ENCODE measurements at regions not wholly inside any gene's neighbourhood (a gene's known extent, or its start where the extent isn't known, plus 50 kb on each side); places are given as distances from the start of the nearest gene placed in this dataset.
A peak's percentile ranks its signal among the peaks of the same experiment; 100 is the strongest.

DNA sequence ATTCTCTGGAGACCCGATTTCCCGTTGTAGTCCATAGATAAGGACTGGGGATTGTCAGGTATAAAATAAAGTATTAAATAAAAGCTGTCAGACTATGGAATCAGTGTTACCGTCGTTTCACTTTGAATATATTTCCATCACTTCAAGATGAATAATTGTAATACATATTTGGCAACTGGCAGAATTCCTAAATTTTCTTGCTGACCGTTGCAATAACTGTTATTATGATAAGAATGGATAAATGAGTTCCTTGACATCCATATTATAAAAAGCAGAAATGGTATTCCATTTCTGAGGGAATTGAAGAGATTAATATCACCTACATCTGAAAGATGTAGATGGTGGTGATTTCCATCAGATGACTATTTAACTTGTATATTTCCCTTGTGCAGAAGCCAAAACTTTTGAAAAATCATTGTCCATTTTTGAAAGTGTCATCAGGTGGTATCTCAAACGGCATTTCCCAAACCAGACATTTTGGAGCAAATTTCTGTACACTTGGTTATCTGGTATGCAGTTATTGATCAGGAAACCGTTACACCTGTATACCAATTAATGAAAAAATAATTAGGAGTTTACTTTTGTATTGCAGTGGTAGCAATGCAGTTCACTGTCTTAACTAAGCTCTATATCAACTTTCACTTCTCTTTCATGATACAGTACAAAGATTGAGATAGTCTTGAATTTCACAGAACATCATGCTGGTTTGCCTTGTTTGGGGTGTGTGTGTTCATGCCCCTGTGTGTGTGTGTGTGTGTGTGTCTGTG lies 878.5 kb downstream of the PCDH18 start:
- no peak for DNase-seq (ENCODE audit: insufficient read length, low spot score)
- TF ChIP-seq SPI1 (IDR thresholded peaks at IDR 0.05; ENCODE audit: low read depth, low read length) (no peak), POLR2AphosphoS5 (IDR thresholded peaks at IDR 0.05; ENCODE audit: low read depth, low read length) (no peak)
- no peak for FAIRE-seq

GRCh38 chr4:136651932-136652331 lies 880.4 kb downstream of the PCDH18 start:
- DNase-seq (ENCODE audit: insufficient read length, low spot score) (no peak), FAIRE-seq (no peak)
- TF ChIP-seq SPI1 (IDR thresholded peaks at IDR 0.05; ENCODE audit: low read depth, low read length) (no peak), PAX5 (IDR thresholded peaks at IDR 0.05; ENCODE audit: insufficient read depth, low read length, severe bottlenecking) (no peak), POLR2AphosphoS5 (IDR thresholded peaks at IDR 0.05; ENCODE audit: low read depth, low read length) (no peak), POLR2A (IDR thresholded peaks at IDR 0.05; ENCODE audit: low read depth, low read length) (no peak), POU2F2 (IDR thresholded peaks at IDR 0.05; ENCODE audit: low read depth, low read length) (no peak), TAF1 (IDR thresholded peaks at IDR 0.05; ENCODE audit: low read depth, low read length) (no peak)

- FAIRE-seq (no peak), DNase-seq (ENCODE audit: insufficient read length, low spot score) (no peak)
Measured at GRCh38 chr4:136651278-136651667, 881.0 kb downstream of the PCDH18 start.

GRCh38 chr4:136650541-136651277 lies 881.6 kb downstream of the PCDH18 start:
- TF ChIP-seq TAF1 (IDR thresholded peaks at IDR 0.05; ENCODE audit: low read depth, low read length) (no peak), POLR2A (IDR thresholded peaks at IDR 0.05; ENCODE audit: low read depth, low read length) (no peak), POLR2AphosphoS5 (IDR thresholded peaks at IDR 0.05; ENCODE audit: low read depth, low read length) (no peak), POU2F2 (IDR thresholded peaks at IDR 0.05; ENCODE audit: low read depth, low read length) (no peak), PAX5 (IDR thresholded peaks at IDR 0.05; ENCODE audit: insufficient read depth, low read length, severe bottlenecking) (no peak), SPI1 (IDR thresholded peaks at IDR 0.05; ENCODE audit: low read depth, low read length) (no peak)
- no peak for FAIRE-seq
- DNase-seq (ENCODE audit: insufficient read length, low spot score) = no peak

More at GRCh38 chr4:136651278-136651667, 881.0 kb downstream of the PCDH18 start:
- no peak for TF ChIP-seq POLR2A (IDR thresholded peaks at IDR 0.05; ENCODE audit: low read depth, low read length)
- TF ChIP-seq PAX5 (IDR thresholded peaks at IDR 0.05; ENCODE audit: insufficient read depth, low read length, severe bottlenecking) = no peak
- no peak for TF ChIP-seq POU2F2 (IDR thresholded peaks at IDR 0.05; ENCODE audit: low read depth, low read length)
- TF ChIP-seq SPI1 (IDR thresholded peaks at IDR 0.05; ENCODE audit: low read depth, low read length) = no peak
- TF ChIP-seq POLR2AphosphoS5 (IDR thresholded peaks at IDR 0.05; ENCODE audit: low read depth, low read length) = no peak
- no peak for TF ChIP-seq TAF1 (IDR thresholded peaks at IDR 0.05; ENCODE audit: low read depth, low read length)

DNA sequence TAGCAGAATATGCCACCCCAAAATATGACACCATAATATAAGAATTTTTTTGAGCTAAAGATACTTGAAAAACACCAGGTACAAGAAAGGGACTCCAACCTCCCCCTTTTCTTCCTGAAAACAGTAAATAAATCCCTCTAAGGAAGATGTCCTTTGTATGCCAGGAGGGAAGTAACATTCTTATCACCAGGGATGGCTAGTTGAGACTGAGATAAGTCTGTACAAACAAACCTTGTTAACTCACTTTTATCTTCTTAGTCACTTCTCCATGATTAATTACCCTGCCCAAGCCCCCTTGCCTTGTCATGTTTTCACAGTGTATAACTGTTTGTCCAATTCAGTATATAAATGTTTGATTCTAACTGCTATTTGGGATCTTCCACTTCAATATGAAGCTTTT lies 888.0 kb downstream of the PCDH18 start:
- DNase-seq (ENCODE audit: insufficient read length, low spot score) = no peak
- TF ChIP-seq POLR2AphosphoS5 (IDR thresholded peaks at IDR 0.05; ENCODE audit: low read depth, low read length) = no peak
- TF ChIP-seq PAX5 (IDR thresholded peaks at IDR 0.05; ENCODE audit: insufficient read depth, low read length, severe bottlenecking) = no peak

DNA sequence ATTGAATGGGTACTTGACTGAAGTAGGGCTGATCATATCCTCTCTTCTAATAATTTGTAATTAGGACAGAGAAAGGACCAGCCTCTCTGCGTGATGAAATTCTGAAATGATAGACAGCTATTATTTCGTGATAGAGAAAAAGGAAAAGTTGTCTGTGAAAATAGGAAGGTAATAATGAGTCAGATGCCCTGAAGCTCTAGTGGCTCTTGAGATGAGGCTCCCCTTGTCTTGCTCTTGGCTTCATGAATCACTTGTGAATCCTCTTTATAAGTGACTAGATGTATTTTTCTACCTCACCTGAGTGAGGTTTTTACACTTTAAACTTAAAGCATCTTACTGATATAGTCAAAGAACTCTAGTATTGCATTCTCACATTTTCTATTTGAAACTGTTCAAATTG lies 888.9 kb downstream of the PCDH18 start:
- DNase-seq (ENCODE audit: insufficient read length, low spot score) (no peak), FAIRE-seq (no peak)
- TF ChIP-seq PAX5 (IDR thresholded peaks at IDR 0.05; ENCODE audit: insufficient read depth, low read length, severe bottlenecking) = no peak
- no peak for TF ChIP-seq POLR2A (IDR thresholded peaks at IDR 0.05; ENCODE audit: low read depth, low read length)
- TF ChIP-seq TAF1 (IDR thresholded peaks at IDR 0.05; ENCODE audit: low read depth, low read length) = no peak
- no peak for TF ChIP-seq POU2F2 (IDR thresholded peaks at IDR 0.05; ENCODE audit: low read depth, low read length)

More for the DNA sequence above, 888.0 kb downstream of the PCDH18 start:
- no peak for FAIRE-seq

GRCh38 chr4:136637071-136637777 lies 895.1 kb downstream of the PCDH18 start:
- no peak for FAIRE-seq
- TF ChIP-seq POU2F2 (IDR thresholded peaks at IDR 0.05; ENCODE audit: low read depth, low read length) (no peak), TAF1 (IDR thresholded peaks at IDR 0.05; ENCODE audit: low read depth, low read length) (no peak), SPI1 (IDR thresholded peaks at IDR 0.05; ENCODE audit: low read depth, low read length) (no peak), PAX5 (IDR thresholded peaks at IDR 0.05; ENCODE audit: insufficient read depth, low read length, severe bottlenecking) (no peak), POLR2AphosphoS5 (IDR thresholded peaks at IDR 0.05; ENCODE audit: low read depth, low read length) (no peak), POLR2A (IDR thresholded peaks at IDR 0.05; ENCODE audit: low read depth, low read length) (no peak)
- peak; percentile 2 for DNase-seq (ENCODE audit: insufficient read length, low spot score)

DNA sequence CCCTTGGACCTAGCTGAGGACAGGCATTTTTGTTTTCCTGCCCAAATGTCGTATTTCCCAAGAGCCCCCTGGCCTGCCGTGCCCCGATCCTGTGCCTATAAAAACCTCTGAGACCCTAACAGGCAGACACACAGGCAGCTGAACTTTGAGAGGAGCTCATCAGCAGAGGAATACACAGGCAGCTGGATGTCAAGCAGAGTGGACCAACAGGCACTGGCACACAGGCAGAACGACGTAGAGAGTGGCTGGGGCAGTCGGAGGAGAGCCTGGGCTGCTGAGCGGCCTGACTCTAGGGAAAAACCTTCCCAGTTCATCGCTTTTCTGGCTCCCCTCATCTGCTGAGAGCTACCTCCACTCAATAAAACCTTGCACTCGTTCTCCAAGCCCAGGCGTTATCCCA lies 896.1 kb downstream of the PCDH18 start:
- FAIRE-seq (no peak), DNase-seq (ENCODE audit: insufficient read length, low spot score) (no peak)

GRCh38 chr4:136634121-136634520 lies 898.2 kb downstream of the PCDH18 start:
- no peak for TF ChIP-seq POU2F2 (IDR thresholded peaks at IDR 0.05; ENCODE audit: low read depth, low read length)
- no peak for TF ChIP-seq SPI1 (IDR thresholded peaks at IDR 0.05; ENCODE audit: low read depth, low read length)
- TF ChIP-seq PAX5 (IDR thresholded peaks at IDR 0.05; ENCODE audit: insufficient read depth, low read length, severe bottlenecking) = no peak
- no peak for TF ChIP-seq POLR2AphosphoS5 (IDR thresholded peaks at IDR 0.05; ENCODE audit: low read depth, low read length)
- no peak for TF ChIP-seq POLR2A (IDR thresholded peaks at IDR 0.05; ENCODE audit: low read depth, low read length)
- no peak for TF ChIP-seq TAF1 (IDR thresholded peaks at IDR 0.05; ENCODE audit: low read depth, low read length)
- DNase-seq (ENCODE audit: insufficient read length, low spot score) = no peak
- no peak for FAIRE-seq

More for the DNA sequence above, 896.1 kb downstream of the PCDH18 start:
- TF ChIP-seq POU2F2 (IDR thresholded peaks at IDR 0.05; ENCODE audit: low read depth, low read length) = no peak
- TF ChIP-seq POLR2AphosphoS5 (IDR thresholded peaks at IDR 0.05; ENCODE audit: low read depth, low read length) = no peak
- TF ChIP-seq POLR2A (IDR thresholded peaks at IDR 0.05; ENCODE audit: low read depth, low read length) = no peak
- TF ChIP-seq PAX5 (IDR thresholded peaks at IDR 0.05; ENCODE audit: insufficient read depth, low read length, severe bottlenecking) = no peak
